ENCODE measurements at regions not wholly inside any gene's neighbourhood (a gene's known extent, or its start where the extent isn't known, plus 50 kb on each side); places are given as distances from the start of the nearest gene placed in this dataset.

- TF ChIP-seq CTCF (IDR thresholded peaks at IDR 0.05; ENCODE audit: low read length) (no peak), EZH2 (IDR thresholded peaks at IDR 0.05; ENCODE audit: borderline replicate concordance, low read length) (no peak)
Observed at GRCh38 chr9:38224941-38225340, 155.9 kb upstream of the SHB start.

Measured in OCI-LY1 (cell line).